ENCODE measurements at regions not wholly inside any gene's neighbourhood (a gene's known extent, or its start where the extent isn't known, plus 50 kb on each side); places are given as distances from the start of the nearest gene placed in this dataset.

- Histone ChIP-seq H3K4me1 (ENCODE audit: insufficient read depth, low read length, poor library complexity, severe bottlenecking) (no peaks in the 10 kb centered on the region), H3K27me3 (replicated peaks; ENCODE audit: insufficient read depth, low read depth, low read length, poor library complexity) (no peaks in the 10 kb centered on the region), H3K36me3 (ENCODE audit: insufficient read depth, low read length, poor library complexity, severe bottlenecking) (no peaks in the 10 kb centered on the region), H3K9me3 (ENCODE audit: low read depth, low read length, poor library complexity, severe bottlenecking) (no peaks in the 10 kb centered on the region), H3K4me3 (ENCODE audit: low read depth, low read length, poor library complexity, severe bottlenecking) (no peak overlapping the region), H3K27ac (ENCODE audit: low read depth, low read length, poor library complexity, severe bottlenecking) (no peak overlapping the region)
- ChIA-PET POLR2A (ENCODE audit: low non-redundant PET) (no interaction called here), CTCF (no interaction called here)
- no peak for TF ChIP-seq CTCF (conservative IDR thresholded peaks at IDR 0.05; ENCODE audit: low read depth, low read length)
- TF ChIP-seq EZH2 (IDR thresholded peaks at IDR 0.05; ENCODE audit: borderline replicate concordance, low read depth, low read length, poor library complexity, severe bottlenecking): no peak
- intact Hi-C loops (cut with micrococcal nuclease; ENCODE audit: unreplicated experiment): no loop called here
- no peak for DNase-seq (ENCODE audit: low spot score)
- no TSS peak for BruUV-seq (replicated peaks)
Measured at GRCh38 chr10:88161756-88162155, 298.3 kb downstream of the PTEN start.

DNA sequence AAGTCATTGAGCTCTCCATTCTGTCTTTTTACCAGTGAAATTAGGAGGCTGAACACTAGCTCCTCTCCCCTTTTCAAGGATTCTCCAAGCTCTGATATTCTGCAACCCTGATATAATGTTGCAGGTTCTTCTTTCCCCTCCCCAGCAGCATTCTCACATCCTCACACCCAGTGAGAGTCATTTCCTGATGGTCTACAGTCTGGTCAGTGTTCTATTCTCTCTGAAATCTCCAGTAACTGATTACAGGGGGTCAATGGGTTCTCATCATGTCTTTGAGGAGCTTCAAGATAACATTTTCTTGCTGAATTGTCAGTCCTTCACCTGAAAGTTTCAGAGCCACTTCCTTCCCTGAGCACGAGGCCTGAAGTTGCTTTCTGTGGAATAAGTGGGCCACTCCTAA lies 299.4 kb downstream of the PTEN start:
- Histone ChIP-seq H3K27me3 (replicated peaks; ENCODE audit: insufficient read depth, low read depth, low read length, poor library complexity) (no peaks in the 10 kb centered on the region), H3K9me3 (ENCODE audit: low read depth, low read length, poor library complexity, severe bottlenecking) (no peaks in the 10 kb centered on the region), H3K4me1 (ENCODE audit: insufficient read depth, low read length, poor library complexity, severe bottlenecking) (no peaks in the 10 kb centered on the region), H3K36me3 (ENCODE audit: insufficient read depth, low read length, poor library complexity, severe bottlenecking) (no peaks in the 10 kb centered on the region), H3K4me3 (ENCODE audit: low read depth, low read length, poor library complexity, severe bottlenecking) (no peak overlapping the region), H3K27ac (ENCODE audit: low read depth, low read length, poor library complexity, severe bottlenecking) (no peak overlapping the region)
- DNase-seq (ENCODE audit: low spot score): no peak
- TF ChIP-seq CTCF (conservative IDR thresholded peaks at IDR 0.05; ENCODE audit: low read depth, low read length): no peak
- no peak for TF ChIP-seq EZH2 (IDR thresholded peaks at IDR 0.05; ENCODE audit: borderline replicate concordance, low read depth, low read length, poor library complexity, severe bottlenecking)
- intact Hi-C loops (cut with micrococcal nuclease; ENCODE audit: unreplicated experiment): no loop called here
- ChIA-PET POLR2A (ENCODE audit: low non-redundant PET) (no interaction called here), CTCF (no interaction called here)
- BruUV-seq (replicated peaks): no TSS peak

- POLR2A ChIA-PET (ENCODE audit: low non-redundant PET): no interaction called here
- Histone ChIP-seq H3K4me3 (ENCODE audit: low read depth, low read length, poor library complexity, severe bottlenecking) (no peak overlapping the region), H3K27ac (ENCODE audit: low read depth, low read length, poor library complexity, severe bottlenecking) (no peak overlapping the region), H3K36me3 (ENCODE audit: insufficient read depth, low read length, poor library complexity, severe bottlenecking) (no peaks in the 10 kb centered on the region), H3K27me3 (replicated peaks; ENCODE audit: insufficient read depth, low read depth, low read length, poor library complexity) (no peaks in the 10 kb centered on the region), H3K4me1 (ENCODE audit: insufficient read depth, low read length, poor library complexity, severe bottlenecking) (no peaks in the 10 kb centered on the region), H3K9me3 (ENCODE audit: low read depth, low read length, poor library complexity, severe bottlenecking) (peaks cover 4% of the 10 kb centered on the region)
- CTCF ChIA-PET: no interaction called here
- intact Hi-C loops (cut with micrococcal nuclease; ENCODE audit: unreplicated experiment): no loop called here
- no peak for TF ChIP-seq EZH2 (IDR thresholded peaks at IDR 0.05; ENCODE audit: borderline replicate concordance, low read depth, low read length, poor library complexity, severe bottlenecking)
- TF ChIP-seq CTCF (conservative IDR thresholded peaks at IDR 0.05; ENCODE audit: low read depth, low read length): no peak
- no peak for DNase-seq (ENCODE audit: low spot score)
- no TSS peak for BruUV-seq (replicated peaks)
Measured at GRCh38 chr10:88163572-88163971, 300.1 kb downstream of the PTEN start.

Measured in A673 (cell line).